KG1 (cell line): ENCODE measurements at regions not wholly inside any gene's neighbourhood (a gene's known extent, or its start where the extent isn't known, plus 50 kb on each side); places are given as distances from the start of the nearest gene placed in this dataset.

ENCODE experiments used
- DNase-seq: peaks from one replicate; lab custom pipeline; 2025; lab: John Stamatoyannopoulos, UW

GRCh38 chr1:30268923-30269666 lies 454.3 kb downstream of the MATN1 start:
- DNase-seq = no peak

- DNase-seq = no peak
Observed at GRCh38 chr1:30267856-30268255, 455.5 kb downstream of the MATN1 start.

GRCh38 chr1:30267046-30267445 lies 456.3 kb downstream of the MATN1 start:
- no peak for DNase-seq

- no peak for DNase-seq
Observed at GRCh38 chr1:30265127-30266070, 458.0 kb downstream of the MATN1 start.

- no peak for DNase-seq
Observed at GRCh38 chr1:30264672-30265025, 458.7 kb downstream of the MATN1 start.

GRCh38 chr1:30263888-30264671 lies 459.3 kb downstream of the MATN1 start:
- no peak for DNase-seq

- DNase-seq = no peak
Observed at GRCh38 chr1:30263405-30263804, 460.0 kb downstream of the MATN1 start.

GRCh38 chr1:30262158-30262557 lies 461.2 kb downstream of the MATN1 start:
- DNase-seq = no peak

- DNase-seq = no peak
Observed at GRCh38 chr1:30260318-30260717, 463.1 kb downstream of the MATN1 start.

- DNase-seq = no peak
Observed at GRCh38 chr1:30259631-30260030, 463.8 kb downstream of the MATN1 start.

- DNase-seq = no peak
Observed at GRCh38 chr1:30258876-30259275, 464.5 kb downstream of the MATN1 start.

- no peak for DNase-seq
Observed at GRCh38 chr1:30258471-30258870, 464.9 kb downstream of the MATN1 start.

GRCh38 chr1:30257742-30258380 lies 465.5 kb downstream of the MATN1 start:
- DNase-seq = no peak

- DNase-seq = no peak
Observed at GRCh38 chr1:30257322-30257721, 466.1 kb downstream of the MATN1 start.

GRCh38 chr1:30256911-30257310 lies 466.5 kb downstream of the MATN1 start:
- DNase-seq = no peak

GRCh38 chr1:30255111-30255724 lies 468.2 kb downstream of the MATN1 start:
- DNase-seq = no peak

- no peak for DNase-seq
Observed at GRCh38 chr1:30253807-30254440, 469.5 kb downstream of the MATN1 start.

- no peak for DNase-seq
Observed at GRCh38 chr1:30253361-30253760, 470.0 kb downstream of the MATN1 start.

GRCh38 chr1:30250984-30251850 lies 472.2 kb downstream of the MATN1 start:
- no peak for DNase-seq
